HG02588 (cell line): ENCODE measurements at regions not wholly inside any gene's neighbourhood (a gene's known extent, or its start where the extent isn't known, plus 50 kb on each side); places are given as distances from the start of the nearest gene placed in this dataset.

Experiments
- ATAC-seq: cut with Tn5 transposase; IDR thresholded peaks from one replicate; pipeline ENCODE4 v1.9.1; 2021; ENCODE audit warnings: mild to moderate bottlenecking, moderate library complexity; ENCODE audit not compliant: unreplicated experiment

GRCh38 chr14:26206640-26207039, 391.2 kb downstream of the NOVA1 start:
- ATAC-seq: no peak

GRCh38 chr14:26204728-26205479, 392.9 kb downstream of the NOVA1 start:
- no peak for ATAC-seq

- ATAC-seq: no peak
Measured at GRCh38 chr14:26204366-26204727, 393.5 kb downstream of the NOVA1 start.

- ATAC-seq: no peak
Measured at GRCh38 chr14:26200687-26201086, 397.1 kb downstream of the NOVA1 start.

GRCh38 chr14:26199590-26200370, 398.1 kb downstream of the NOVA1 start:
- no peak for ATAC-seq

- no peak for ATAC-seq
Measured at GRCh38 chr14:26199096-26199495, 398.7 kb downstream of the NOVA1 start.

GRCh38 chr14:26194816-26195215, 403.0 kb downstream of the NOVA1 start:
- ATAC-seq: no peak

- no peak for ATAC-seq
Measured at GRCh38 chr14:26191671-26192070, 406.2 kb downstream of the NOVA1 start.

- no peak for ATAC-seq
Measured at GRCh38 chr14:26191123-26191522, 406.7 kb downstream of the NOVA1 start.

GRCh38 chr14:26190646-26191045, 407.2 kb downstream of the NOVA1 start:
- ATAC-seq: no peak

- ATAC-seq: no peak
Measured at GRCh38 chr14:26187996-26188620, 409.7 kb downstream of the NOVA1 start.

GRCh38 chr14:26180221-26180620, 417.6 kb downstream of the NOVA1 start:
- no peak for ATAC-seq

GRCh38 chr14:26175658-26176057, 422.2 kb downstream of the NOVA1 start:
- no peak for ATAC-seq

- ATAC-seq: no peak
Measured at GRCh38 chr14:26174395-26174794, 423.4 kb downstream of the NOVA1 start.

GRCh38 chr14:26173581-26174110, 424.2 kb downstream of the NOVA1 start:
- ATAC-seq: no peak

- ATAC-seq: no peak
Measured at GRCh38 chr14:26172396-26172795, 425.4 kb downstream of the NOVA1 start.

GRCh38 chr14:26170885-26171284, 426.9 kb downstream of the NOVA1 start:
- no peak for ATAC-seq

GRCh38 chr14:26163761-26164160, 434.1 kb downstream of the NOVA1 start:
- no peak for ATAC-seq

GRCh38 chr14:26157517-26157916, 440.3 kb downstream of the NOVA1 start:
- ATAC-seq: no peak

GRCh38 chr14:26143057-26143456, 454.8 kb downstream of the NOVA1 start:
- ATAC-seq: no peak

- no peak for ATAC-seq
Measured at GRCh38 chr14:26138764-26139445, 458.9 kb downstream of the NOVA1 start.
